ENCODE measurements at regions not wholly inside any gene's neighbourhood (a gene's known extent, or its start where the extent isn't known, plus 50 kb on each side); places are given as distances from the start of the nearest gene placed in this dataset.
"Not testable (repeated sequence)": the region's sequence is repeated elsewhere in the genome, so short reads cannot be mapped to it uniquely, and the experiment has no call there.

- no peak for TF ChIP-seq CTCF (conservative IDR thresholded peaks at IDR 0.05; ENCODE audit: low read depth, low read length)
These were observed 212.3 kb upstream of the SDK2 start for GRCh38 chr17:73856556-73856955.

GRCh38 chr17:73859439-73860008 lies 215.3 kb upstream of the SDK2 start:
- H3K4me3 ChIP-seq (ENCODE audit: low read depth, low read length); DNase-seq (ENCODE audit: low read depth): not testable (repeated sequence)

More at GRCh38 chr17:73856556-73856955, 212.3 kb upstream of the SDK2 start:
- no peak overlapping the region for H3K4me3 ChIP-seq (ENCODE audit: low read depth, low read length)
- DNase-seq (ENCODE audit: low read depth): no peak

GRCh38 chr17:73861543-73861942 lies 217.3 kb upstream of the SDK2 start:
- TF ChIP-seq CTCF (conservative IDR thresholded peaks at IDR 0.05; ENCODE audit: low read depth, low read length): no peak
- DNase-seq (ENCODE audit: low read depth): no peak
- H3K4me3 ChIP-seq (ENCODE audit: low read depth, low read length): no peak overlapping the region

GRCh38 chr17:73863761-73864535 lies 219.7 kb upstream of the SDK2 start:
- no peak for DNase-seq (ENCODE audit: low read depth)
- H3K4me3 ChIP-seq (ENCODE audit: low read depth, low read length): no peak overlapping the region
- TF ChIP-seq CTCF (conservative IDR thresholded peaks at IDR 0.05; ENCODE audit: low read depth, low read length): no peak

- no peak for DNase-seq (ENCODE audit: low read depth)
- TF ChIP-seq CTCF (conservative IDR thresholded peaks at IDR 0.05; ENCODE audit: low read depth, low read length): no peak
- no peak overlapping the region for H3K4me3 ChIP-seq (ENCODE audit: low read depth, low read length)
These were observed 221.6 kb upstream of the SDK2 start for GRCh38 chr17:73865831-73866230.

- no peak for TF ChIP-seq CTCF (conservative IDR thresholded peaks at IDR 0.05; ENCODE audit: low read depth, low read length)
- DNase-seq (ENCODE audit: low read depth): no peak
- no peak overlapping the region for H3K4me3 ChIP-seq (ENCODE audit: low read depth, low read length)
These were observed 222.8 kb upstream of the SDK2 start for GRCh38 chr17:73867056-73867455.

GRCh38 chr17:73870068-73870467 lies 225.8 kb upstream of the SDK2 start:
- no peak overlapping the region for H3K4me3 ChIP-seq (ENCODE audit: low read depth, low read length)
- no peak for DNase-seq (ENCODE audit: low read depth)
- TF ChIP-seq CTCF (conservative IDR thresholded peaks at IDR 0.05; ENCODE audit: low read depth, low read length): no peak
